HS-27A (cell line): ENCODE measurements at regions not wholly inside any gene's neighbourhood (a gene's known extent, or its start where the extent isn't known, plus 50 kb on each side); places are given as distances from the start of the nearest gene placed in this dataset.

Source experiments
- DNase-seq: peaks from one replicate; pipeline ENCODE4 v3.0.0-alpha.2; 2012; ENCODE audit warnings: low read depth, missing footprints

GRCh38 chr22:49567899-49568750 is 259.5 kb downstream of the BRD1 start:
- no peak for DNase-seq

GRCh38 chr22:49566693-49567092 is 261.0 kb downstream of the BRD1 start:
- DNase-seq = no peak

- no peak for DNase-seq
Measured at GRCh38 chr22:49566141-49566541, 261.5 kb downstream of the BRD1 start.

- DNase-seq = no peak
Measured at GRCh38 chr22:49565516-49565855, 262.2 kb downstream of the BRD1 start.

GRCh38 chr22:49564666-49565515 is 262.8 kb downstream of the BRD1 start:
- DNase-seq = no peak

- no peak for DNase-seq
Measured at GRCh38 chr22:49564054-49564453, 263.6 kb downstream of the BRD1 start.

GRCh38 chr22:49562685-49563249 is 264.9 kb downstream of the BRD1 start:
- DNase-seq = no peak

GRCh38 chr22:49561976-49562375 is 265.7 kb downstream of the BRD1 start:
- DNase-seq = no peak

- no peak for DNase-seq
Measured at GRCh38 chr22:49561338-49561737, 266.3 kb downstream of the BRD1 start.

- DNase-seq = no peak
Measured at GRCh38 chr22:49555526-49555925, 272.1 kb downstream of the BRD1 start.

GRCh38 chr22:49554741-49555140 is 272.9 kb downstream of the BRD1 start:
- no peak for DNase-seq

GRCh38 chr22:49554296-49554625 is 273.4 kb downstream of the BRD1 start:
- no peak for DNase-seq

GRCh38 chr22:49553518-49554295 is 274.0 kb downstream of the BRD1 start:
- DNase-seq = no peak

- DNase-seq = no peak
Measured at GRCh38 chr22:49553076-49553475, 274.6 kb downstream of the BRD1 start.

- no peak for DNase-seq
Measured at GRCh38 chr22:49551897-49552614, 275.6 kb downstream of the BRD1 start.

- no peak for DNase-seq
Measured at GRCh38 chr22:49551446-49551845, 276.2 kb downstream of the BRD1 start.

GRCh38 chr22:49550766-49551362 is 276.8 kb downstream of the BRD1 start:
- no peak for DNase-seq

- no peak for DNase-seq
Measured at GRCh38 chr22:49550141-49550430, 277.6 kb downstream of the BRD1 start.

- no peak for DNase-seq
Measured at GRCh38 chr22:49549256-49550140, 278.2 kb downstream of the BRD1 start.
